ENCODE measurements at regions not wholly inside any gene's neighbourhood (a gene's known extent, or its start where the extent isn't known, plus 50 kb on each side); places are given as distances from the start of the nearest gene placed in this dataset.

DNA sequence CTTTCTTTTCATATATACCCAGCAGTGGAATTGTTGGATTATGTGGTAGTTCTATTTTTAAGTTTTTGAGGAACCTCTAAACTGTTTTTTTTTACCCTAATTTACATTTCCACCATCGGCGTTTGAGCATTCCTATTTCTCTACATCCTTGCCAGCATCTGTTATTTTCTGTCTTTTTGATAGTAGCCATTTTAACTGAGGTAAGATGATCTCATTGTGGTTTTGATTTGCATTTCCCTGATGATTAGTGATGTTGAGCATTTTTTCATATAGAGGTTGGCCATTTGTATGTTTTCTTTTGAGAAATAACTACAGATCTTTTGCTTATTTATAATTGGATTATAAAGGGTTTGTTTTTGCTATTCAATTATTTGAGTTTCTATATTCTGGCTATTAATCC, 71.7 kb upstream of the TNC start:
- H3K27ac ChIP-seq: no peak overlapping the region
- no peaks in the 10 kb centered on the region for H3K36me3 ChIP-seq
- H3K27me3 ChIP-seq (replicated peaks; ENCODE audit: insufficient read depth): no peaks in the 10 kb centered on the region
- DNase-seq (ENCODE audit: low spot score) (no peak), ATAC-seq (ENCODE audit: insufficient number of reproducible peaks, low FRiP score, low read depth) (no peak)
- no peak for TF ChIP-seq CTCF (IDR thresholded peaks at IDR 0.05)
- H3K4me3 ChIP-seq: no peak overlapping the region
- H3K4me1 ChIP-seq (ENCODE audit: control insufficient read depth in 1 of 2, low read depth in 2 of 2): no peaks in the 10 kb centered on the region
- H3K9me3 ChIP-seq: peaks cover 4% of the 10 kb centered on the region

DNA sequence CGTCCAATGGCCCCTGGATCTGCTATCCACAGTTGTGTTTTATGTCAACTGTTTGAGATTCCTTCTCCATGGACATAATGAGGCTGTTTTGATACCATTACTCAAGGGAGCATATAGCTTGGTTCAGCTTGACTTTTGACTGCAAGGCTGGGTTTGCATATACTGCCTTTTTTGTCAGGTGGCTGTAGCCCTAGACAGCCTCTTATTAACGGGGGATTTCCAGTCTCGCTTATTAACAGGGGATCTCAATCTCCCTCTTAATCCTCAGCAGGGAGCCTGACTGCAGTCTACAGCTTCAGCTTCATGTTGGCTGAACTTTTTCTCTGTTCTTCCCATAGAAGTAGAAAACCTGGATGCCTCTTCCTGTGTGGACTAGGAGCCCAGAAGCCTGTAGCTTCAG, 73.7 kb upstream of the TNC start:
- ATAC-seq (ENCODE audit: insufficient number of reproducible peaks, low FRiP score, low read depth) (no peak), DNase-seq (ENCODE audit: low spot score) (no peak)
- Histone ChIP-seq H3K36me3 (no peaks in the 10 kb centered on the region), H3K27ac (no peak overlapping the region), H3K27me3 (replicated peaks; ENCODE audit: insufficient read depth) (no peaks in the 10 kb centered on the region), H3K4me1 (ENCODE audit: control insufficient read depth in 1 of 2, low read depth in 2 of 2) (no peaks in the 10 kb centered on the region), H3K4me3 (no peak overlapping the region), H3K9me3 (peaks cover 4% of the 10 kb centered on the region)
- TF ChIP-seq CTCF (IDR thresholded peaks at IDR 0.05): no peak

DNA sequence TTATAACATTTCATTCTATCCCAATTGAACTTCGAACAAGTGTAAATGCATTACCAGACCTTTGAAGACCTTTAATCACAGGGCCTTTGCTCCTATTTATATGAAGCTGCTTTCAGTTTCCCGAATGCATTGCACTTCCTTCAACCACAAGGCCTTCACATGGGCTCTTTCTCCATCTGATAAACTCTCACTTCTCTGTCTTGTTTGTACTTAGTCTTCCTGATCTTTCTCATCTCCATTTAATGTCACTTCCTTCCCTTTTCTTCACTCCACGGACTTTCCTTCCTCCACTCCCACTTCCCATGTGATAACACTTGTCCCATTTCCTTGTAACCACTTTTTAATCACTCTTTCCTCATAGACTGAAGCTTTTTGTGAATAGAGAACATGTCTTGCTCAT, 74.3 kb upstream of the TNC start:
- DNase-seq (ENCODE audit: low spot score) (no peak), ATAC-seq (ENCODE audit: insufficient number of reproducible peaks, low FRiP score, low read depth) (no peak)
- Histone ChIP-seq H3K27ac (no peak overlapping the region), H3K4me3 (no peak overlapping the region), H3K27me3 (replicated peaks; ENCODE audit: insufficient read depth) (no peaks in the 10 kb centered on the region), H3K9me3 (peaks cover 4% of the 10 kb centered on the region), H3K36me3 (no peaks in the 10 kb centered on the region), H3K4me1 (ENCODE audit: control insufficient read depth in 1 of 2, low read depth in 2 of 2) (no peaks in the 10 kb centered on the region)
- no peak for TF ChIP-seq CTCF (IDR thresholded peaks at IDR 0.05)

- ATAC-seq (ENCODE audit: insufficient number of reproducible peaks, low FRiP score, low read depth): no peak
- DNase-seq (ENCODE audit: low spot score): no peak
- no peak for TF ChIP-seq CTCF (IDR thresholded peaks at IDR 0.05)
- no peaks in the 10 kb centered on the region for H3K4me1 ChIP-seq (ENCODE audit: control insufficient read depth in 1 of 2, low read depth in 2 of 2)
- no peak overlapping the region for H3K4me3 ChIP-seq
- H3K36me3 ChIP-seq: no peaks in the 10 kb centered on the region
- no peak overlapping the region for H3K27ac ChIP-seq
- H3K9me3 ChIP-seq: peaks cover 4% of the 10 kb centered on the region
- no peaks in the 10 kb centered on the region for H3K27me3 ChIP-seq (replicated peaks; ENCODE audit: insufficient read depth)
Observed at GRCh38 chr9:115192835-115193525, 75.0 kb upstream of the TNC start.

- no peak overlapping the region for H3K4me3 ChIP-seq
- H3K36me3 ChIP-seq: no peaks in the 10 kb centered on the region
- no peak for TF ChIP-seq CTCF (IDR thresholded peaks at IDR 0.05)
- ATAC-seq (ENCODE audit: insufficient number of reproducible peaks, low FRiP score, low read depth) (no peak), DNase-seq (ENCODE audit: low spot score) (no peak)
- H3K4me1 ChIP-seq (ENCODE audit: control insufficient read depth in 1 of 2, low read depth in 2 of 2): no peaks in the 10 kb centered on the region
- H3K27ac ChIP-seq: no peak overlapping the region
- peaks cover 4% of the 10 kb centered on the region for H3K9me3 ChIP-seq
- no peaks in the 10 kb centered on the region for H3K27me3 ChIP-seq (replicated peaks; ENCODE audit: insufficient read depth)
Observed at GRCh38 chr9:115193777-115194176, 75.8 kb upstream of the TNC start.

All from thoracic aorta (tissue), 2 donors.